Fibroblast of lung (primary cell): ENCODE measurements at regions not wholly inside any gene's neighbourhood (a gene's known extent, or its start where the extent isn't known, plus 50 kb on each side); places are given as distances from the start of the nearest gene placed in this dataset.

Source experiments
- DNase-seq, 2 donors: peaks; one replicate each; pipeline versions ENCODE4 v3.0.0 to v3.0.0-alpha.2; 2010; ENCODE audit warnings: low read depth in 2 of 2
- H2AFZ ChIP-seq: 2 replicates; pipeline ENCODE4 v1.5.1; 2012; ENCODE audit warnings: low read length, control low read depth, inconsistent platforms
- H3K27ac ChIP-seq: 2 replicates; pipeline ENCODE4 v1.5.1; 2011; ENCODE audit warnings: low read length, control low read depth; ENCODE audit not compliant: insufficient read depth
- H3K27me3 ChIP-seq: 2 replicates; pipeline ENCODE4 v1.5.1; 2011; ENCODE audit warnings: mild to moderate bottlenecking, low read length; ENCODE audit not compliant: control insufficient read depth, insufficient read depth
- H3K36me3 ChIP-seq: 2 replicates; pipeline ENCODE4 v1.5.1; 2011; ENCODE audit warnings: low read length; ENCODE audit not compliant: control insufficient read depth, insufficient read depth
- H3K4me1 ChIP-seq: 2 replicates; pipeline ENCODE4 v1.5.1; 2011; ENCODE audit warnings: low read length; ENCODE audit not compliant: control insufficient read depth, insufficient read depth; ENCODE audit errors: extremely low read depth
- H3K4me2 ChIP-seq: 2 replicates; pipeline ENCODE4 v1.5.1; 2011; ENCODE audit warnings: low read length, control low read depth; ENCODE audit not compliant: insufficient read depth; ENCODE audit errors: extremely low read depth
- H3K4me3 ChIP-seq, 4 experiments: fragments of 200-600 bp in 1 of 4; sonication (generic) in 1 of 4; replicated peaks in 1 of 4; 2 replicates each; pipeline ENCODE4 v1.5.1; 2011 to 2016; ENCODE audit warnings: low read length in 4 of 4, low read depth in 3 of 4, mild to moderate bottlenecking in 3 of 4, control low read depth in 2 of 4, inconsistent platforms in 1 of 4, mixed read lengths in 1 of 4; ENCODE audit not compliant: insufficient read depth in 1 of 4; ENCODE audit errors: control extremely low read depth in 1 of 4
- H3K79me2 ChIP-seq: 2 replicates; pipeline ENCODE4 v1.5.1; 2012; ENCODE audit warnings: mild to moderate bottlenecking, low read length, inconsistent platforms; ENCODE audit not compliant: control insufficient read depth, insufficient read depth
- H3K9ac ChIP-seq: 2 replicates; pipeline ENCODE4 v1.5.1; 2011; ENCODE audit warnings: mild to moderate bottlenecking, low read length, control low read depth; ENCODE audit not compliant: insufficient read depth
- H3K9me3 ChIP-seq: 2 replicates; pipeline ENCODE4 v1.5.1; 2012; ENCODE audit warnings: low read depth, low read length; ENCODE audit not compliant: control insufficient read depth, insufficient read depth
- H4K20me1 ChIP-seq: 2 replicates; pipeline ENCODE4 v1.5.1; 2011; ENCODE audit warnings: low read length; ENCODE audit not compliant: control insufficient read depth, insufficient read depth; ENCODE audit errors: extremely low read depth
- CTCF ChIP-seq, 2 donors: IDR thresholded peaks in 1 of 2; conservative IDR thresholded peaks in 1 of 2; 1 replicate in 1 of 2; 2 replicates in 1 of 2; pipeline ENCODE4 v1.5.1; 2011 to 2012; ENCODE audit warnings: low read length in 2 of 2, control low read depth in 1 of 2, inconsistent platforms in 1 of 2, low read depth in 1 of 2, mild to moderate bottlenecking in 1 of 2
- EZH2 ChIP-seq: IDR thresholded peaks from 2 replicates; pipeline ENCODE4 v1.5.1; 2012; ENCODE audit warnings: low read length, control low read depth, mild to moderate bottlenecking; ENCODE audit errors: missing control alignments

GRCh38 chr15:61715082-61715481 lies 345.2 kb downstream of the VPS13C start:
- H3K27ac ChIP-seq, result no peak overlapping the region
- no peaks in the 10 kb centered on the region for H3K36me3 ChIP-seq
- H3K4me2 ChIP-seq, result no peak overlapping the region
- H3K79me2 ChIP-seq, result no peaks in the 10 kb centered on the region
- no peaks in the 10 kb centered on the region for H4K20me1 ChIP-seq
- no peak overlapping the region for H3K9ac ChIP-seq
- no peak overlapping the region for H2AFZ ChIP-seq
- DNase-seq, result peak; percentile 26 to 64
- H3K4me3 ChIP-seq, result no peak overlapping the region
- no peak for TF ChIP-seq CTCF (conservative IDR thresholded peaks at IDR 0.05 in 1 of 2, IDR thresholded peaks at IDR 0.05 in 1 of 2; ENCODE audit: low read depth in 1 of 2, low read length in 2 of 2)
- TF ChIP-seq EZH2, result no peak
- no peaks in the 10 kb centered on the region for H3K9me3 ChIP-seq
- no peaks in the 10 kb centered on the region for H3K4me1 ChIP-seq
- no peaks in the 10 kb centered on the region for H3K27me3 ChIP-seq

GRCh38 chr15:61712129-61712759 lies 348.0 kb downstream of the VPS13C start:
- H3K4me3 ChIP-seq, result no peak overlapping the region
- no peak overlapping the region for H3K9ac ChIP-seq
- H3K27me3 ChIP-seq, result no peaks in the 10 kb centered on the region
- H3K36me3 ChIP-seq, result no peaks in the 10 kb centered on the region
- no peaks in the 10 kb centered on the region for H3K79me2 ChIP-seq
- no peaks in the 10 kb centered on the region for H4K20me1 ChIP-seq
- no peak for TF ChIP-seq EZH2
- TF ChIP-seq CTCF (conservative IDR thresholded peaks at IDR 0.05 in 1 of 2, IDR thresholded peaks at IDR 0.05 in 1 of 2; ENCODE audit: low read depth in 1 of 2, low read length in 2 of 2), result no peak
- peak in 1 of 2 donors; percentile 21 for DNase-seq
- no peaks in the 10 kb centered on the region for H3K4me1 ChIP-seq
- no peak overlapping the region for H3K4me2 ChIP-seq
- no peak overlapping the region for H2AFZ ChIP-seq
- H3K9me3 ChIP-seq, result no peaks in the 10 kb centered on the region
- H3K27ac ChIP-seq, result no peak overlapping the region

GRCh38 chr15:61702224-61703020 lies 357.8 kb downstream of the VPS13C start:
- Histone ChIP-seq H3K9ac (no peak overlapping the region), H3K27me3 (no peaks in the 10 kb centered on the region), H3K9me3 (no peaks in the 10 kb centered on the region), H3K79me2 (no peaks in the 10 kb centered on the region), H4K20me1 (no peaks in the 10 kb centered on the region), H2AFZ (no peak overlapping the region), H3K27ac (no peak overlapping the region), H3K4me1 (no peaks in the 10 kb centered on the region), H3K4me3 (peak overlapping the region in 1 of 4 experiments; percentile 34), H3K4me2 (no peak overlapping the region), H3K36me3 (no peaks in the 10 kb centered on the region)
- no peak for DNase-seq
- TF ChIP-seq EZH2, result no peak
- no peak for TF ChIP-seq CTCF (conservative IDR thresholded peaks at IDR 0.05 in 1 of 2, IDR thresholded peaks at IDR 0.05 in 1 of 2; ENCODE audit: low read depth in 1 of 2, low read length in 2 of 2)
